Fibroblast of lung (primary cell): ENCODE measurements at regions not wholly inside any gene's neighbourhood (a gene's known extent, or its start where the extent isn't known, plus 50 kb on each side); places are given as distances from the start of the nearest gene placed in this dataset.

Experiments used
- DNase-seq, 2 donors: peaks; one replicate each; pipeline versions ENCODE4 v3.0.0 to v3.0.0-alpha.2; 2010; ENCODE audit warnings: low read depth in 2 of 2
- H2AFZ ChIP-seq: 2 replicates; pipeline ENCODE4 v1.5.1; 2012; ENCODE audit warnings: low read length, control low read depth, inconsistent platforms
- H3K27ac ChIP-seq: 2 replicates; pipeline ENCODE4 v1.5.1; 2011; ENCODE audit warnings: low read length, control low read depth; ENCODE audit not compliant: insufficient read depth
- H3K27me3 ChIP-seq: 2 replicates; pipeline ENCODE4 v1.5.1; 2011; ENCODE audit warnings: mild to moderate bottlenecking, low read length; ENCODE audit not compliant: control insufficient read depth, insufficient read depth
- H3K36me3 ChIP-seq: 2 replicates; pipeline ENCODE4 v1.5.1; 2011; ENCODE audit warnings: low read length; ENCODE audit not compliant: control insufficient read depth, insufficient read depth
- H3K4me1 ChIP-seq: 2 replicates; pipeline ENCODE4 v1.5.1; 2011; ENCODE audit warnings: low read length; ENCODE audit not compliant: control insufficient read depth, insufficient read depth; ENCODE audit errors: extremely low read depth
- H3K4me2 ChIP-seq: 2 replicates; pipeline ENCODE4 v1.5.1; 2011; ENCODE audit warnings: low read length, control low read depth; ENCODE audit not compliant: insufficient read depth; ENCODE audit errors: extremely low read depth
- H3K4me3 ChIP-seq, 4 experiments: fragments of 200-600 bp in 1 of 4; sonication (generic) in 1 of 4; replicated peaks in 1 of 4; 2 replicates each; pipeline ENCODE4 v1.5.1; 2011 to 2016; ENCODE audit warnings: low read length in 4 of 4, low read depth in 3 of 4, mild to moderate bottlenecking in 3 of 4, control low read depth in 2 of 4, inconsistent platforms in 1 of 4, mixed read lengths in 1 of 4; ENCODE audit not compliant: insufficient read depth in 1 of 4; ENCODE audit errors: control extremely low read depth in 1 of 4
- H3K79me2 ChIP-seq: 2 replicates; pipeline ENCODE4 v1.5.1; 2012; ENCODE audit warnings: mild to moderate bottlenecking, low read length, inconsistent platforms; ENCODE audit not compliant: control insufficient read depth, insufficient read depth
- H3K9ac ChIP-seq: 2 replicates; pipeline ENCODE4 v1.5.1; 2011; ENCODE audit warnings: mild to moderate bottlenecking, low read length, control low read depth; ENCODE audit not compliant: insufficient read depth
- H3K9me3 ChIP-seq: 2 replicates; pipeline ENCODE4 v1.5.1; 2012; ENCODE audit warnings: low read depth, low read length; ENCODE audit not compliant: control insufficient read depth, insufficient read depth
- H4K20me1 ChIP-seq: 2 replicates; pipeline ENCODE4 v1.5.1; 2011; ENCODE audit warnings: low read length; ENCODE audit not compliant: control insufficient read depth, insufficient read depth; ENCODE audit errors: extremely low read depth
- CTCF ChIP-seq, 2 donors: IDR thresholded peaks in 1 of 2; conservative IDR thresholded peaks in 1 of 2; 1 replicate in 1 of 2; 2 replicates in 1 of 2; pipeline ENCODE4 v1.5.1; 2011 to 2012; ENCODE audit warnings: low read length in 2 of 2, control low read depth in 1 of 2, inconsistent platforms in 1 of 2, low read depth in 1 of 2, mild to moderate bottlenecking in 1 of 2
- EZH2 ChIP-seq: IDR thresholded peaks from 2 replicates; pipeline ENCODE4 v1.5.1; 2012; ENCODE audit warnings: low read length, control low read depth, mild to moderate bottlenecking; ENCODE audit errors: missing control alignments

- TF ChIP-seq CTCF (conservative IDR thresholded peaks at IDR 0.05 in 1 of 2, IDR thresholded peaks at IDR 0.05 in 1 of 2; ENCODE audit: low read depth in 1 of 2, low read length in 2 of 2) (no peak), EZH2 (no peak)
- H3K27me3 ChIP-seq, result no peaks in the 10 kb centered on the region
- peak in 1 of 2 donors; percentile 20 for DNase-seq
- no peaks in the 10 kb centered on the region for H3K4me1 ChIP-seq
- H3K27ac ChIP-seq, result peak overlapping the region; percentile 34
- H3K79me2 ChIP-seq, result no peaks in the 10 kb centered on the region
- H3K36me3 ChIP-seq, result no peaks in the 10 kb centered on the region
- H2AFZ ChIP-seq, result peak overlapping the region; percentile 46
- H3K4me3 ChIP-seq, result no peak overlapping the region
- H3K9ac ChIP-seq, result no peak overlapping the region
- H4K20me1 ChIP-seq, result no peaks in the 10 kb centered on the region
- no peaks in the 10 kb centered on the region for H3K9me3 ChIP-seq
- H3K4me2 ChIP-seq, result peak overlapping the region; percentile 44
These were observed 170.4 kb upstream of the CASK start for GRCh38 chrX:42093756-42094155.

DNA sequence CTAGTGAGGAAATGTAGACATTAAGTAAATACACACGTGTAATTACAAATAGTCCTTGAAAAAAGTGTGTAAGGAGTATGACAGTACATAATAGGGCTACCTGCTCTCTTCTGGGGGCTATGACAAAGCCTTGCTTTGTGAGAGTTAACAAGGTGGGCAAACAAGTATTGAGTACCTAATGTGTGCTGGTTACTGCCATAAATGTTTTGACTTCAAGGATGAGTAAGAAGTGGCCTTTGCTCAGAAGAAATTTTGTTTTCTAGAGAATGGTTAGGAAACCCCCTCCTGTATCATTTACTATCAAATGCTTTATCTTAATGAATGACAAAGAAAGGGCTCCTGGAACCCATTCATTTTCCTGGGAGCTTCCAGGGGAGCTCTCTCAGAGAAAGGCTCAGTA, 167.0 kb upstream of the CASK start:
- H3K4me1 ChIP-seq, result no peaks in the 10 kb centered on the region
- no peak overlapping the region for H2AFZ ChIP-seq
- no peak overlapping the region for H3K9ac ChIP-seq
- H3K4me2 ChIP-seq, result no peak overlapping the region
- H3K79me2 ChIP-seq, result no peaks in the 10 kb centered on the region
- no peak for TF ChIP-seq EZH2
- TF ChIP-seq CTCF (conservative IDR thresholded peaks at IDR 0.05 in 1 of 2, IDR thresholded peaks at IDR 0.05 in 1 of 2; ENCODE audit: low read depth in 1 of 2, low read length in 2 of 2), result no peak
- no peaks in the 10 kb centered on the region for H4K20me1 ChIP-seq
- H3K27ac ChIP-seq, result no peak overlapping the region
- no peaks in the 10 kb centered on the region for H3K27me3 ChIP-seq
- H3K9me3 ChIP-seq, result no peaks in the 10 kb centered on the region
- no peak for DNase-seq
- H3K36me3 ChIP-seq, result no peaks in the 10 kb centered on the region
- no peak overlapping the region for H3K4me3 ChIP-seq

GRCh38 chrX:42089031-42089430, 165.7 kb upstream of the CASK start:
- Histone ChIP-seq H3K9ac (no peak overlapping the region), H3K27ac (no peak overlapping the region), H3K4me3 (no peak overlapping the region), H3K9me3 (no peaks in the 10 kb centered on the region), H3K4me2 (no peak overlapping the region), H4K20me1 (no peaks in the 10 kb centered on the region), H3K79me2 (no peaks in the 10 kb centered on the region), H3K4me1 (no peaks in the 10 kb centered on the region), H3K27me3 (no peaks in the 10 kb centered on the region), H3K36me3 (no peaks in the 10 kb centered on the region), H2AFZ (no peak overlapping the region)
- DNase-seq, result no peak
- TF ChIP-seq EZH2 (no peak), CTCF (conservative IDR thresholded peaks at IDR 0.05 in 1 of 2, IDR thresholded peaks at IDR 0.05 in 1 of 2; ENCODE audit: low read depth in 1 of 2, low read length in 2 of 2) (no peak)
